Gastroesophageal sphincter (tissue), 3 donors: ENCODE measurements at regions not wholly inside any gene's neighbourhood (a gene's known extent, or its start where the extent isn't known, plus 50 kb on each side); places are given as distances from the start of the nearest gene placed in this dataset.

ENCODE experiments used
- CTCF ChIP-seq, 4 experiments: fragments of 200-600 bp in 2 of 4; fragments of 450-650 bp in 2 of 4; sonication (generic) in 1 of 4; IDR thresholded peaks; one replicate each; pipeline ENCODE4 v1.5.1; 2017 to 2019; ENCODE audit warnings: antibody characterized with exemption in 4 of 4, mild to moderate bottlenecking in 2 of 4, moderate library complexity in 2 of 4
- EP300 ChIP-seq: sonication (generic); formaldehyde crosslinking; IDR thresholded peaks from one replicate; pipeline ENCODE4 v1.6.1; 2017; ENCODE audit warnings: antibody characterized with exemption, mild to moderate bottlenecking
- POLR2A ChIP-seq, 2 donors: fragments of 450-650 bp; IDR thresholded peaks; one replicate each; pipeline ENCODE4 v1.6.1; 2017; ENCODE audit warnings: antibody characterized with exemption in 2 of 2, mild to moderate bottlenecking in 2 of 2, moderate library complexity in 1 of 2
- POLR2AphosphoS5 ChIP-seq: sonication (generic); formaldehyde crosslinking; IDR thresholded peaks from one replicate; pipeline ENCODE4 v1.6.1; 2017; ENCODE audit warnings: antibody characterized with exemption

DNA sequence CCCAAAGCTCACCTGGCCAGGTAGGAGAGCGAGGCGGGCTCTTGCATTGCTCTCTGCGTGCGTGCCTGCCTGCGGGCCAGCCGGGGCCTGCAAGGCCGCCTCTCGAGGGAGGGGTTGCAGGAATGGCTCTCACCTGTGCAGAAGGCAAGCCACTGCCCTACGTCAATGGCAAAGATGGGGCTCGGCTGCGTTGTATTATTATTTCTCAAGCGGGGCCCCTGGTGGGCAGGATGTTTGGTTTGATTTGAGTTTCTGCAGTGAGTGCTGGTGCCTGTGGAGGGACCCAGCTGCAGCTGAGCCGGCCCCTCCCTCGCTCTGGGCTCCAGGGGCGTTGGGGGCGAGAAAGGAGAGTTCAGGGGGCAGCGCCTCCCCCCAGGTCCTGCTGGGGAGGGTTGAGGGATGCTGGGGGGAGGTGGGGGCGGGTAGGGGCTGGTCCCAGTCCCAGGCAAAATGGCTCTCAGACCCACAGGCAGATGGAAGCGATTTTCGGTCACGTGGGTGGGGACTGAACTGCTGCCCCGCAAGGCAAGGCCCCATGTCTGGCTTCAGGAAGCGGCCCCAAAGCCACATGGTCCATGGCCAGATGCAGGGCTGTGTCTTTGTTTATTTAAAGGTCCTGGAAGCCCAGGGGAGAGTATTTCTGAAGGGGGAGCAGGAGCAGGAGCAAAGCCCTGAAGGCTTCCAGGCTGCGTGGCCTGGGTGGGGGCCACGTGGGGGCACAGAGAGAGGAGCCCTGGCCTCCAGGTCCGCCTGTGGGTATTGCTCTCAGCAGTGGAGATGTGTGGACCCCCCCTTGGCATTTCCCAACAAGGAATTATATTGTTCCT lies 338.8 kb downstream of the SEC14L1 start:
- TF ChIP-seq CTCF (IDR thresholded peaks at IDR 0.05): no peak
- no peak for TF ChIP-seq POLR2A (IDR thresholded peaks at IDR 0.05)
- TF ChIP-seq POLR2AphosphoS5: no peak
- TF ChIP-seq EP300: no peak
